ENCODE measurements at regions not wholly inside any gene's neighbourhood (a gene's known extent, or its start where the extent isn't known, plus 50 kb on each side); places are given as distances from the start of the nearest gene placed in this dataset.
A peak's percentile ranks its signal among the peaks of the same experiment; 100 is the strongest.
"Not testable (repeated sequence)": the region's sequence is repeated elsewhere in the genome, so short reads cannot be mapped to it uniquely, and the experiment has no call there.

DNA sequence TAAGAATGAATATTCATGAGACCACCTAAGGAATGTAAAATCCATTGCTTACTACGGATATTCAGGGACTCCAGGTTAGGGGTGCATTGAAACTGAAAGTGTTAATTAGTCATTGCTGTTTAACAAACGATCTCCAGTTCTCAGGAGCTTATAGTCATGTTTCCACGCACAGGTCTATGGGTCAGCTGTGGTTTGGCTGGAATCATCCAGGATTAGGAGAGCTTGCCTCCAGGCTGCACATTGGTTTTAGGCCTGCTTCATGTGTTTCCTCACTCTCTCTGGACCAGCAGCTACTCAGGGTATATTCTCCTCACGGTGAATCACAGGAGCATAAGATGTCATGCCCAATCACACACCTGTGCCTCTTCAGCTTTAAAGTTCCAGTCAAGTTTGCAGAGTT, 98.9 kb downstream of the ATXN3L start:
- DNase-seq, result no peak

DNA sequence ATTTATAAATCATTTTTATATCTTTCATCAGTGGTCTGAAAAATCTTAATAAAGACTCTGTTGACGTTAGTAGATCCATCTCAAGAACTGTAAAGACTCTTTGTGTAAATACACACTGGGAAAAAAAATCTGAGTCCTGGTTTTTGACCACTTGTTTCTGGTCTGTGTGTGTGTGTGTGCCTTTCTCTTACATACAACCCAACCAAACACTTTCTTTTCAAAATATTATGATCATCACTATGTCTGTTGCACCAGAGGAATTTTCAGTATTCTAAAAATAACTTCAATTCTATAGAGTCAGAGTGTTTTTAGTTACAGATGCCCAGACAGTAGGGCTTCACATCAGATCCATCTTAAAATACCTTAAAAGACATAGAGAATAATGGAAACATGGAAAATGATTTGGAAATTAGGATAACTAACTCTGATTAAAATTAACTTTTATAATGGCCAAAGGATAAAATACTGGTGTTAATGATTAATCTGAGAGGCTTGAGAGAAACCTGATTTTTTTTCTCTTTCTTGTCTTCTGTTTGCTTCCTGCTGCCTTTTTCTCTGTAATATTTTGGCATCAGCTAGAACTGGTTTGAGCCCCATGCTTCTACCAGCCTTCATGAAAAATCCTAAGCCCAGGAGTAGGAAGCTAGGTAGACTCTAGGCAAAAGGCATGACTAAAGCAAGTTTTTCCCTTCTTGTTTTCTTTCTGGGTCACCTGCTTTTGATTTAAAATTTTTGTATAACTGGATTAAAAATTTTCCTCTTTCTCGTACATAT, 99.7 kb downstream of the ATXN3L start:
- no peak for DNase-seq

- DNase-seq, result no peak
Observed at GRCh38 chrX:13218758-13219157, 101.1 kb downstream of the ATXN3L start.

- no peak for DNase-seq
Observed at GRCh38 chrX:13216139-13216538, 103.7 kb downstream of the ATXN3L start.

GRCh38 chrX:13215729-13216128, 104.1 kb downstream of the ATXN3L start:
- DNase-seq, result no peak

GRCh38 chrX:13212191-13212651, 107.6 kb downstream of the ATXN3L start:
- no peak for DNase-seq

GRCh38 chrX:13210142-13210541, 109.7 kb downstream of the ATXN3L start:
- DNase-seq, result not testable (repeated sequence)

DNA sequence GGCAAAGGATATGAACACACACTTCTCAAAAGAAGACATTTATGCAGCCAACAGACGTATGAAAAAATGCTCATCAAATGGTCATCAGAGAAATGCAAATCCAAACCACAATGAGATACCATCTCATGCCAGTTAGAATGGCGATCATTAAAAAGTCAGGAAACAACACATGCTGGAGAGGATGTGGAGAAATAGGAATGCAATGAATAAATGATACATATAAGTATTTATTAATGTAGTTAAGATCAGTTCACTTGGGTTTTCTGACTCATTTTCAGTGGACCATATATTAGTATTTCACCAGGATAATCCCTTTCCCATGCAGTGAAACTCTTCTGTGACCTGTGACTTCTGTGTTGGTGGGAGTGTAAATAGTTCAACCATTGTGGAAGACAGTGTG, 110.1 kb downstream of the ATXN3L start:
- peak; percentile 22 to 51 for DNase-seq

GRCh38 chrX:13208281-13208935, 111.4 kb downstream of the ATXN3L start:
- DNase-seq, result no peak

GRCh38 chrX:13203271-13203670, 116.6 kb downstream of the ATXN3L start:
- no peak for DNase-seq

DNA sequence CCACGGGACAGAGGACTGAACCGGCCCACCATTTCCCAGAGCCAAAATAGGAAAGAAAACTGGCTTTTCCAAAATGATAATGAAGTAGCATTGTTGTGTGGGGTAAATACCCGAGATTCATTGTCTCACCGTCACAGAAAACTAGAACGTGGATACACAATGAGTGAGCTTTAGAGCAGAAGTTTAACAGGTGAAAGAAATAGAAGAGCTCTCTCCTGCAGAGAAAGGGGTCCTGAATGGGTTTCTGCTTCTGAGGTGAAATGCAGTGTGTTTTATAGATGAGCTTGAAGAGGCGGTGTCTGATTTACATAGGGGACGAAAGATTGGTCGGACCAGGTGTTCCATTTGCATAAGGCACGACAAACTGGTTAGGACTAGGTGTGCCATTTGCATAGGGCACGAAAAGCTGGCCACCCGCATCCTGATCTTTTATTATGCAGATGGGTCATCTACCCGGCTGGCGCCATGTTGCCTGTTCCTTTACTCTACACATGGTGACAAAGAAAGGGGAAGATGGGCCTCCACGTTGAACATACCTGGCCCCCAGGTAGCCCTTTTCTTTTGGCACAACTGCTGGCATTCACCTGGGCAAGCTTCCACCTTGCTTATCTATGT, 118.1 kb downstream of the ATXN3L start:
- DNase-seq, result peak; percentile 42 to 69

- no peak for DNase-seq
Observed at GRCh38 chrX:13200398-13200797, 119.5 kb downstream of the ATXN3L start.

DNA sequence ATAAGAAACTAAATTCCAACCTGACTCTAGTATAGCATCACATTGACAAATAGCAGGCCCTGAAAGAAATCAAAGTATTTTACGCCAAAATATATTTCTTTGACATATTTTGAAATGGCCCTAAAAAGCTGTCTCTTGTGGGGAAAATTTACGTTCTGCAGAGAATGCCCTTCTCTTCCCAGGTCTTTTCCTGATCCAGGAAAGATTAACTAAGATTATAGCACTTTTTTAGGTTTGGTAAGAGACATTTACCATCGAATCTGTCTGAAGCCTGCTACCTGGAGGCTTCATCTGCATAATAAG, 121.1 kb downstream of the ATXN3L start:
- no peak for DNase-seq

GRCh38 chrX:13198056-13198761, 121.6 kb downstream of the ATXN3L start:
- no peak for DNase-seq

DNA sequence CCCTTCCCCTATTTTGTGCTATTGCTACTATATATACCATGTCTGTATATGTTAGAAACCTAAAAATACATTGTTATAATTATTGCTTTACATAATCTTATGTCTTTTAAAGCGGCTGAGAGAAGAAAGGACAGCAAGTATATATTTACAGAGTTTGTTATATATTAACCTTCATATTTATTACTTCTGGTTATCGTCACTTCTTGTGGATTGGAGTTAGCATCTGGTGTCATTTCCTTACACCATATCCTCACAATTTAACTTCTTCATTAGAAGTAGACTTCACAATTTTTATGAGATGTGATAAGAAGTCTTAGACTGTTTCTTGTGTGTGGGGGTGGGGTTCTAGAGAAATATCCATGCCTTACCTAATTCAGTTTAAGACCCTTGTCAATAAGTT, 123.1 kb downstream of the ATXN3L start:
- DNase-seq, result no peak

DNA sequence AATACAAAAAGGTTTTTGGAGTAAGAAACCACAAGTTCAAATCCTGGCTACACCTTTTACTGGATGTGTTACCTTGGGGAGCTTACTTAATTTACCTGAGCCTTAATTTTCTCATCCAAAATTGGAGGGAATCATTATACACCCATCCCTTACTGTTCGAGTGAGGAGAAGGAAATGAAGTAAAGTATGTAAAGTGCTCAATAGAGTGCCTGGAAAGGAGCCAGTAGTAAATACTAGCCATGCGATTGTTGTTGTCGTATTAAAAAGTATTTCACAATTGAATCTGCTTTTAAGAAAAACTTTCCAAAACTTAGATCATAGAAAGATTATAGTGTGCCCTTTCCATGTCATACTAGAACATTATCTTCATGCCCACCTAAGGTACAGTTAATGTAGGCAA, 124.5 kb downstream of the ATXN3L start:
- DNase-seq, result no peak

DNA sequence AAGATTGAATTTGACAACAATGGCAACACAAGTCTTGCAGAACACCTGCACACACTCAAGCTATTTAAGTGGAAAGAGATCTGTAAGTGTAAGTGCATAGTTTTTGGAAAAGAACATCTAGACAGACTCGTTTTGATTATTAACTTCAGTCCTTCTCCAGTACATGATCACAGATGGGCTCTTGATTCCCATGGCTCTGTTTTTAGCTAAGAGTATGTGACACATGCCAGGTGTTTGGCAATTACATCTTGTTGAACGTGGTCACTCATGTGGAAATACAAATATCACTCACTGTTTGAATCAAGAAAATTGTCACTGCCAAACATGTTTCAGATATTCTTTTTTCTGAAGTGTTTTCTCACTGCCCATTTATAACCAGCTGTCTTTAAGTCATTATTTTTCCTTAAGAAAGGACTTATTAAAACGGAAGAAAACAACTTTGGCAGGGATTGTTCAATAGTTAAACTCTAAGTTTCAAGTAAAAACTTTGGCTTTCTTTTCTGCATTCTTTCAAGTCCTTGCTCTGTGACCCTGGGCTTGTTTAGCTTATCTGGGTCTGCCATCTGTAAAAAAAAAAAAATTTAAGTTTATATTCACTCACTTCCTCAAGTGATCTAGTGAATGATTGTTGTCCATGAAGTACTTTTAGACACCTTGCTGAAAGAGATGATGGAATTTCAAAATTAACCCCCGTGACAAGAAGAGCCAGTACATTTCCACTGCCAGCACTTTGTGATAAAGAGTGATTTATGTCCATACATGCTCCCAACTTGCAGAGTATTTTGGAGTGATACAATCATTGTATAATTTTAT, 125.4 kb downstream of the ATXN3L start:
- no peak for DNase-seq

DNA sequence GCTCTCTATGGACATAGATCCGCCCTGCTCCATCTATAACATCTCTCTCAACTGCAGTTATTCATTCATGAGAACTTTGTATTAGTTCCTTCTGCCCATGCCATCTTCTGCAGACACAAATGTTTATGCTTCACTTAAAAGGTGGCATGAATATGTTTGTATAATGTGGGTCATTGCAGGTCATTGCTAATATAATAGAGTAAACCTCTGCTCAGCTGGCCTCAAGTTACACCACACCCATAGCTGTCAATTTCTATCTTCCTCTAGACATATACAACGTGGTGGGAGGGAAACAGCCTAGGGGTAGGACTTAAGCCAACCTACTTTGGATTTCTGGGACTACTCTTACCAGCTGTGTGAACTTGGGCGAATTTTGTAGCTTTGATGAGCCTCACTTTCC, 129.8 kb downstream of the ATXN3L start:
- DNase-seq, result peak in 1 of 2 experiments; percentile 29

DNA sequence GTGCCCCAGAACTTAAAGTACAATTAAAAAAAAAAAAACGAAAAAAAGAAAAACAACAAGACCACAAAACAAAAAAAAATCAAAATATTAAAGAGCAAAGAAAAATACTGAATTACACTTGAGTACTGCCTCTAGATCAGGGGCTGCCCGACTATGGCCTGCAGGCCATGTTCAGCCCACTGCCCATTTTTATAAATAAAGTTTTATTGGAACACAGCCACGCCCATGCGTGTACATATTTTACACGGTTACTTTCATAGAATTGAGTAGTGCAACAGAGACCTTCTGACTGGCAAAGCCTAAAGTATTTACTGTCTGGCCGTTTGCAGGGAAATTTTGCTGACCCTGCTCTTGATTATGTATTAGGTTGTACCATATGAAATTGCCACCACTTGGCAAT, 130.5 kb downstream of the ATXN3L start:
- no peak for DNase-seq

- DNase-seq, result no peak
Observed at GRCh38 chrX:13188731-13189309, 131.0 kb downstream of the ATXN3L start.

GRCh38 chrX:13186643-13187042, 133.2 kb downstream of the ATXN3L start:
- DNase-seq, result not testable (repeated sequence)

DNA sequence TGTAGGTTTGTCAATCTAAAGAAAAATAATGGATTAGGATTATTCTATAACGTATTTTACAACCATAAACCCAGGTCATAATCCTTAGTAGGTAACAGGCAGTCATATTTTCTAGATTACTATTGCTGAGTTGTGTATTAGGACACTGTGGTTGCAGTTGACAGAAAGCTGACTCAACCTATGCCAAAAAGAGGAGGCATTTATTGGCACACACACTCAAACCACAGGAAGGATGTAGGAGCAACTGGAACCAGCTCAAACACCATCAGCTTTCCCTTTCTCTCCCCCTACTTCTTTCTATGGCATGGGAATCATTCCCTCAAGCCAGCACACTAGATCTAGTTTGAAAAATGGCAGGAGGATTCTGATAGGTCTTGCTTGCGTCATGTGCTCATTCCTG, 136.4 kb upstream of the FAM9C start:
- DNase-seq, result no peak

Data from NCI-H526 (cell line).